Body of pancreas (tissue), 4 donors: ENCODE measurements at regions not wholly inside any gene's neighbourhood (a gene's known extent, or its start where the extent isn't known, plus 50 kb on each side); places are given as distances from the start of the nearest gene placed in this dataset.

Experiments
- POLR2A ChIP-seq, 3 donors: fragments of 450-650 bp; IDR thresholded peaks; one replicate each; pipeline ENCODE4 v1.6.1; 2016; ENCODE audit warnings: antibody characterized with exemption in 3 of 3, mild to moderate bottlenecking in 2 of 3
- TF ChIP-seq, protein P1 (sequence below), 7 experiments: fragments of 450-650 bp in 4 of 7; fragments of 200-600 bp in 3 of 7; sonication (generic) in 3 of 7; IDR thresholded peaks; one replicate each; pipeline ENCODE4 v1.5.1; 2016 to 2019; ENCODE audit warnings: antibody characterized with exemption in 7 of 7

- TF ChIP-seq, protein P1, sequence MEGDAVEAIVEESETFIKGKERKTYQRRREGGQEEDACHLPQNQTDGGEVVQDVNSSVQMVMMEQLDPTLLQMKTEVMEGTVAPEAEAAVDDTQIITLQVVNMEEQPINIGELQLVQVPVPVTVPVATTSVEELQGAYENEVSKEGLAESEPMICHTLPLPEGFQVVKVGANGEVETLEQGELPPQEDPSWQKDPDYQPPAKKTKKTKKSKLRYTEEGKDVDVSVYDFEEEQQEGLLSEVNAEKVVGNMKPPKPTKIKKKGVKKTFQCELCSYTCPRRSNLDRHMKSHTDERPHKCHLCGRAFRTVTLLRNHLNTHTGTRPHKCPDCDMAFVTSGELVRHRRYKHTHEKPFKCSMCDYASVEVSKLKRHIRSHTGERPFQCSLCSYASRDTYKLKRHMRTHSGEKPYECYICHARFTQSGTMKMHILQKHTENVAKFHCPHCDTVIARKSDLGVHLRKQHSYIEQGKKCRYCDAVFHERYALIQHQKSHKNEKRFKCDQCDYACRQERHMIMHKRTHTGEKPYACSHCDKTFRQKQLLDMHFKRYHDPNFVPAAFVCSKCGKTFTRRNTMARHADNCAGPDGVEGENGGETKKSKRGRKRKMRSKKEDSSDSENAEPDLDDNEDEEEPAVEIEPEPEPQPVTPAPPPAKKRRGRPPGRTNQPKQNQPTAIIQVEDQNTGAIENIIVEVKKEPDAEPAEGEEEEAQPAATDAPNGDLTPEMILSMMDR (IDR thresholded peaks at IDR 0.05), result no peak
- TF ChIP-seq POLR2A (IDR thresholded peaks at IDR 0.05), result no peak
Measured at GRCh38 chr11:105399511-105399910, 210.4 kb upstream of the GRIA4 start.
